ENCODE measurements at regions not wholly inside any gene's neighbourhood (a gene's known extent, or its start where the extent isn't known, plus 50 kb on each side); places are given as distances from the start of the nearest gene placed in this dataset.
A peak's percentile ranks its signal among the peaks of the same experiment; 100 is the strongest.

GRCh38 chr17:77392376-77393273 is 251.9 kb downstream of the SEC14L1 start (continued):
- TF ChIP-seq TFDP2 (CRISPR knock-in tag; IDR thresholded peaks at IDR 0.05): peak; percentile 58; the same call in 1 of the 2 replicates
- peak; percentile 80; the same call in 1 of the 2 replicates for TF ChIP-seq FOXJ3 (CRISPR knock-in tag; IDR thresholded peaks at IDR 0.05; ENCODE audit: borderline replicate concordance)
- no peak for TF ChIP-seq ZSCAN31 (CRISPR knock-in tag; IDR thresholded peaks at IDR 0.05; ENCODE audit: low read depth)
- TF ChIP-seq MLX (CRISPR knock-in tag; IDR thresholded peaks at IDR 0.05): peak; percentile 99
- peak; percentile 99 for TF ChIP-seq ZNF281 (CRISPR knock-in tag; IDR thresholded peaks at IDR 0.05; ENCODE audit: borderline replicate concordance)
- TF ChIP-seq SMAD9 (CRISPR knock-in tag; IDR thresholded peaks at IDR 0.05): peak; percentile 81; the same call in 1 of the 2 replicates
- 0 out of 2 replicates have a peak, but pooled peaks have one; percentile 26 for TF ChIP-seq TOPORS (CRISPR knock-in tag; IDR thresholded peaks at IDR 0.05)
- no peak for TF ChIP-seq ZBTB39 (CRISPR knock-in tag; IDR thresholded peaks at IDR 0.05)
- TF ChIP-seq ZBTB10 (CRISPR knock-in tag; IDR thresholded peaks at IDR 0.05; ENCODE audit: borderline replicate concordance): peak; percentile 90; the same call in 1 of the 2 replicates
- TF ChIP-seq KLF12 (CRISPR knock-in tag; IDR thresholded peaks at IDR 0.05; ENCODE audit: borderline replicate concordance): peak; percentile 81; the same call in 1 of the 2 replicates
- TF ChIP-seq RFX1 (IDR thresholded peaks at IDR 0.05): no peak
- peak; percentile 67 for TF ChIP-seq ZBTB7A (CRISPR knock-in tag; IDR thresholded peaks at IDR 0.05)
- peak; percentile 95 for TF ChIP-seq MED1 (CRISPR knock-in tag; IDR thresholded peaks at IDR 0.05)
- peak; percentile 98 for TF ChIP-seq SKIL (CRISPR knock-in tag; IDR thresholded peaks at IDR 0.05; ENCODE audit: borderline replicate concordance)
- TF ChIP-seq KLF11 (CRISPR knock-in tag; IDR thresholded peaks at IDR 0.05): 0 out of 2 replicates have a peak, but pooled peaks have one; percentile 30
- TF ChIP-seq SCMH1 (CRISPR knock-in tag; IDR thresholded peaks at IDR 0.05; ENCODE audit: borderline replicate concordance): no peak

Measured in HepG2 (cell line).